Stimulated activated CD4-positive, alpha-beta T cell treated with anti-CD3 and anti-CD28 coated beads, Interleukin-2, amount 100 ng/mL, for 48 hours (primary cell): ENCODE measurements at regions not wholly inside any gene's neighbourhood (a gene's known extent, or its start where the extent isn't known, plus 50 kb on each side); places are given as distances from the start of the nearest gene placed in this dataset.
"Not testable (repeated sequence)": the region's sequence is repeated elsewhere in the genome, so short reads cannot be mapped to it uniquely, and the experiment has no call there.

Experiments used
- DNase-seq, 2 donors: peaks; one replicate each; pipeline ENCODE4 v3.0.0-alpha.2; 2020

DNA sequence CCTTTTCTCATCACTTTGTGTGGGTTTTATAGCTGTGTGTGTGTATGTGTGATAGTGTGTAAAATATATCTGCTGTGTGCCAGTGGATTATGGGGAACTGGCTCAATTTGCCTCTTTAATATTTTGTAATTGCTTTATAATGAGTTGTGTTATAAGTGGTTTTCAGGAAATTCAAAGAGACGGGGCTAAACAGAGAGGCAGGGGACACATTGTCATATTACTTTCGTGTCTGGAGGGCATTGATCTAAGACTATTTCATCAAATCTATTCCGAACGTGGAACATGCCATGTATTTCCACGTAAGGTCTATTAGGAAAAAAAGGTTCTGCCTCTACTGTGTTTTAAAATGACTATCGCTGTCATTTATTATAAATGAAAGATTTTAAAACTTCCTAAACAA lies 793.2 kb upstream of the TMEM132C start:
- DNase-seq = no peak

DNA sequence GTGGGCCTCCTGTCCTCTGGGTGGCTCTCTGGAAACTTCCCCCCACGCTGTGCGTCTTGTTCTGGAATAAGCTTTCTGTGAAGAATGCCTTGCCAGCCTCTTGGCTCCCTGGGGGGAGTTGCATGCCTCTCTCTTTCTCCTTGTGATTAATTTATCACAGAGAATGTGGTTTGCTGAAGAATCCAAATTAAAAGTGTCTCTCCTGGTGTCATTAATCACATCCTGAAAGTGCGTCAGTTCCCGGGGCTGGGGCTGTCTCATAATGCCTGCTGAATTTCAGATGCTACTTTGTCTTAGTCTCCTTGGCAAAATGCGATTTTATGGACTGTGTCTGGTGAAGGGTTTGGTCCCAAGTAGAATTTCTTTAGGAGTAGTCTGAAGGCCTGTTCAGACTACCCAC lies 787.7 kb upstream of the TMEM132C start:
- no peak for DNase-seq

DNA sequence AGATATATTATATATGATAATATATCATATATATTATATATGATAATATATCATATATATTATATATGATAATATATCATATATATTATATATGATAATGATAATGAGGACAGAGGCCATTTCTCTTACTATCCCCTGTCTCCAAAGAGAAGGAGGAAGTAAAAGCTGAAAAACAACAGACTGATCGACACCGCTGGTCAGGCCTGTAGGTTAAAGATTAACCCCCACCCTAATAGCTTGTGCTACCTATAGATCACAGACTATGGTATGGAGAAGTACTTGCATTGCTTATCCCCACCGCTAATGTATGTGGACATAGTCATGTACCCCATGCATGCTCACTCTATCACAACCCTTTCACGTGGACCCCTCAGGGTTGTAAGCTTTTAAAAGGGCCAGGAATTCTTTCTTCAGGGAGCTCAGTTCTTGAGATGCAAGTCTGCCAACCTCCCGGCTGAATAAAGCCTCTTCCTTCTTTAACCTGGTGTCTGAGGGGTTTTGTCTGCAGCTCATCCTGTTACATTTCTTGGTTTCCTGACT lies 786.1 kb upstream of the TMEM132C start:
- no peak for DNase-seq

DNA sequence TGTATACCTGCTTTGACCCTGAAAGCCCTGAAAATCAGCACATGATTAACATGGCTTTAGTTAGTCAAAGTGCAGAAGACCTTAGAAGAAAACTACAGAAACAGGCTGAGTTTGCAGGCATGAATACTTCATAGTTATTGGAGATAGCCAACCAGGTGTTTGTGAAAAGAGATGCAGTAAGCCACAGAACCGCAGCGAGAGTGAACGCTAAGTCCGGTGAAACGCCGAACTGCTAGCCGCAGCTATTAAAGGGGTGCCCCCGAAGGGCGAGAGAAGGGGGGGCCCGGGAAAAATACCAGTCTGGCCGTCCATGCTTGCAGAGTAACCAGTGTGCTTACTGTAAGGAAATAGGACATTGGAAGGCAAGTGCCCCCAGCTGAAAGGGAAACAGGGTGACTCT lies 784.0 kb upstream of the TMEM132C start:
- DNase-seq = no peak

DNA sequence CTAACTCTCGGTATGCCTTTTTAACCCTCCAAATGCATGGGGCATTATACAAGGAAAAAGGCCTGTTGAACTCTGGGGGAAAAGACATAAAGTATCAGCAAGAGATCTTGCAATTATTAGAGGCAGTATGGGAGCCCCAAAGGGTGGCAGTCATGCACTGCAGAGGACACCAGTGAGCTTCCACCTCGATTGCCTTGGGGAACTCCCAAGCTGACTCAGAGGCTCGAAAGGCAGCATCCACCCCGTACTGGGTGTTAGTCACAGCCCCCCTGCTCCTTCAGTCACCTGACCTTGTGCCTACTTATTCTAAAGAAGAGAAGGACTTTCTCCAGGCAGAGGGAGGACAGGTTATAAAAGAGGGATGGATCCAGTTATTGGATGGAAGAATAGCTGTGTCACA lies 781.4 kb upstream of the TMEM132C start:
- no peak for DNase-seq

DNA sequence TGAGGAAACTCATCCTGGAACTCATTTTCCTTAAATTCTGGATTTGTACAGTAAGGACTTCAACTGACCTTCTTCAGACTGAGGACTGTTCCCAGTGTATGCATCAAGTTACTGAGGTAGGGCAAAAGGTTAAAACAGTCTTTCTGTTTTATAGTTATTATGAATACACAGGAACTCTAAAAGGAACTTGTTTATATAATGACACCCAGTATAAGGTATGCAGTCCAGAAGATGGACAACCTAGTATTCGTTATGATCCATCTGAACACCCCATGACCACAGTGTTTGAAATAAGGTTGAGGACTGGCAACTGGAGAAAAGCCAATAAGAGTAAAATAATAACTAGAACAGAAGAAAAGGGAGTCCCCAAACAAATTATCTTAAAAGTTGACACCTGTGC lies 779.9 kb upstream of the TMEM132C start:
- DNase-seq = no peak

DNA sequence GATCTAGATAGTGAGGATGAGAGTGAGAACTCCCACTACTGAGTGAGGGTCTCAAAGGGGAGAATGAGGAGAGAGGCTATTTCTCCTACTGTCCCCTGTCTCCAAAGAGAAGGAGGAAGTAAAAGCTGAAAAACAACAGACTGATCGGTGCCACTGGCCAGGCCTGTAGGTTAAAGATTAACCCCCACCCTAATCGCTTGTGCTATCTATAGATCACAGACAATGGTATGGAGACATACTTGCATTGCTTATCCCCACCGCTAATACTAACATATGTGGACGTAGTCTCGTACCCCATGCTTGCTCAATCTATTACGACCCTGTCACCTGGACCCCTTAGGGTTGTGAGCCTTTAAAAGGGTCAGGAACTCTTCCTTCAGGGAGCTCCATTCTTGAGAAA lies 777.9 kb upstream of the TMEM132C start:
- no peak for DNase-seq

DNA sequence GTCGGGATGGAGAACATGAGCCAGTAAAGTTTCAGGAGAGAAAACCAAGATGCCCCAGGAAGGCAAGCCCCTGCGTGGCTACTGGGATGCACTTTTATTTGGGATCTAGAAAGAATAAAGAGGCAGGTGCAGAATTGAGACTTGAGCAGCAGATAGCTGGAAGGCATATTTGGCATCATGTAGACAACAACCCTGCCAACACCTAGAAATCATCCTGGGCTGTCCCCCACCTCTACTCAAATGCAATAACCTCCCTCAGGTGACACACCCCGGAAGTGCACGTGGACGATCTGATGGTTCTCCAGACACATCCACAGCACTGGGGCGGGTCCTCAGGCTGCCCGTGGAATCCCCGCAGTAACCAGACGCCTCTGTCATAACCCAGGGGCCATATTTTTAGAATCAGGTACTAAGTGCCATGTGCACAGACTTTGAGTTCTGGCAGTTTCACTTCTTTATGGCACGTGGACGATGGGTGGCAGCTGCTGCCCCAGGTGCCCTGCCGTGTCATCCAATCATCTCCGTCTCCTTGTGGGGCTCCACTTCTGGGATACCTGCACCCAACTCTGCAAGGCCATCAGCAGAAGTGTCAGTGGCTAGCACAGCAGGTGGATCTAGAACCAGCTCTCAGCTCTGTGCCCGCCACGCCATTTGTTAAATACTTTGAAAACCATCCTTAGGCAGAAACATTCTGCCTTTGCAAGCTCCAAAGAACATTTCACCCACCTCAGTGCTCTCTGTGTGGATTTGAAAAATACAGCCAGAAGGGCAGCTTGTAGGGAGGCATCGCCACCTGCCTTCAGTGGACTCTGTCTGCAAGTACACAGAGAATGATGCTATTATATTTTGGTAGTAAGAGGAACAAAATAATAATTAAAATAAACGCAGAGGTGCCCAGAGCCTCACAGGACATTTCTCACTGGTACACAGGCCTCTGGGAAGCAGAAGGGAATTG lies 771.7 kb upstream of the TMEM132C start:
- DNase-seq = no peak

DNA sequence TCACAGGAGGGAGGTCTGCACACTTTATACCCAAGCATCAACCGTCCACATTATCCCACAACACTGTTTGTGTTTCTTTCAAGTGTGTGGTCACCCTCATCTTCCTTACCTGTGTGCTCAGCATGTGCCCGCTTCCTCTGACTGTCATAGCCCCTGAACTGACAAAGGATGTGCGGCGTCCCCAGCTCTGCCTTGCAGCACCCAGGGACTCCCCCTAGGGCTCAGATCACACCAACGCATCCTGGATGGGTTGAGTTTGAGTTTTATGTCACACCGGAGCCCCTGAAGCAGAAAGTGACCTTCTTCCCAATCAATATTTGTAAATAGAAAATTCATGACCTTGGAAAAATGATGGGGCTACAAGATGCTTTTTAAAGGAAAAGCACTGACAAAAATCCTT lies 770.7 kb upstream of the TMEM132C start:
- no peak for DNase-seq

DNA sequence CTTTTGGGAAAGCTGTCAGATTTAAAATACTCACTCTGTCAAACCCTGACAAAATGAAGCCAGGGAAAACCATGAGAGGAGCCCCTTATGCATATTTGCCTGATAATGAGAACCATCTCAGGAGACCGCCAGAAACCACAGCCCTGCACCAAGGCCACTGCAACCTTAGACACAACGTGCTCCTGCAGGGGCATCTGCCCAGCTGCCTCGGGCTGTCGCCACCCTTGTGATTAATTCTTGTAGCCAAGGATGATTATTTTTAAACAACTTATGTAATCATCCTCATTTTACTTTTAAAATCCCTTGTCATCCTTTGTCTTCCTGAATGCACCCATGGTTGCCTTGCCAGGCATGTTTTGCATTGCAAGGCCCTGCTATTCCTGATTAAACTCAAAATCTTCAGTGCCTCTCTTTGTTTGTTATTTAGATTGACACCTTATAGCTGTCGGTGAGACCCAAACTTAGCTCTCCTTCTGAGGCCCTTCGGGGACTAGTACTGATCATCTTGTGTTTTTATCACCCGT lies 766.4 kb upstream of the TMEM132C start:
- DNase-seq = no peak

DNA sequence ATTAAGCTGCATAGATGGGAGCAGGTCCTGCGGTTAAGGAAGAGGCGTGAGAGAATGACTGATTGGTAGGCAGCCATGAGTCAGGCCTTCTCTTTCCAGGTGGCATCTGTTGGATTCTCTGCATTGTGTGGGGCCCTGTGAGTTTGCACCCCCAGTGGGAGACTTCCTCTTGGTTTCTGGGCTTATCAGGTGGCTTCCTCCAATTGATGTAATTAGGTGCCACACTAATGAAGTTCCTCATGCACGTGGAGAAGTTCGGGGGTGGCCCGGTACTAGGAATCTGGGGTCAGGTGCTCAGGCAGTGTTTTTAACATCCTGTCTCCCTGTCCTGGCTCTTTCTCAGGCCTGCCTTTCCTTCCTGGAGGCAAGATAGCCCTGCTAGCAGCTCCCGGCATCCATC lies 765.1 kb upstream of the TMEM132C start:
- no peak for DNase-seq

DNA sequence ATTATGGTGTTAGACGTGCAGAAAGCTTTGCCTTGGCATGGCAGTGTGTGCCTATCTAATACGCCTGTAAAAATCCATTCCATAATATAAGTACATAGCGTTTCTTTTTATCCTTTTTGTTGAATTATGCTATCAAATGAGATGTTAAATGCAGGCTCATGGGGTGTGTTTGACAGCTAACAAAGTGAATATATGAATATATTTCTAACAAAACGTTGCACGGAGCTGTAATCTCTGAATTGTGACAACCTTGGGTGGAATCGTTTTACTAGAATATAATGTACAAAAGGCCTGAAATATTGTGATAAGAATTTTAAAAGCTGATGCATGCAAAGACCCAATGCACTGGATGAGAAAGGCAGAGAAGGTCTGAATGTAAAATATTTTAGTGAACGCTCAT lies 763.7 kb upstream of the TMEM132C start:
- no peak for DNase-seq

DNA sequence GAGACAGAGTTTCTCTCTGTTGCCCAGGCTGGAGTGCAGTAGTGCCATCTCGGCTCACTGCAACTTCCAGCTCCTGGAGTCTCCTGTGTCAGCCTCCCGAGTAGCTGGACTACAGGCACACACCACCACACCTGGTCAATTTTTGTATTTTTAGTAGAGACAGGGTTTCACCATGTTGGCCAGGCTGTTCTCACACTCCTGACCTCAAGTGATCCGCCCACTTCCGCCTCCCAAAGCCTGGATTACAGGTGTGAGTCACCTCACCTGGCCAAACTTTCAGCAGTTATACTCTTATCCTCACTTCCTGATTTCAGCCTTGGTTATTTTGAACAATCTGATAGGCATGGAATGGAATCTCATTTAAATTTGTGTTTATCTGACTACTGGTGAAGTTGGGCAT lies 763.0 kb upstream of the TMEM132C start:
- DNase-seq = not testable (repeated sequence)

DNA sequence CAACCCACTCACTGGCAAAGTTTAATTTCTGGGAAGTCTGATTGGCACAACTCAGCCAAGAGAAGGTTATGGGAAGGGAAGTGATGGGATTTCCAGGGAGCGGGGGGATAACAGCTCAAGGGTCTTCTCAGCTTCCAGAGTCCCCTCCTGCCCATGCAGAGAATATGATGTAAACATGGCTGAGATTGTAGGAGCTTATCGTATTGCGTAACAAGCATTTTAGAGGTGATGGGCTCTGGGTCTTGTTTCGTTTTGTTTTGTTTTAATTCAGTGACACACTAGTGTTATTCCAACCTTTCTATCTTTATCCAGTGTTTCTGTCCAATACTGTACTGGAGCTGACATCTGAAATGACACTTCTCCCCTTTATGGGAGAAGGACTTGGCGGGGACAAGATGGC lies 762.1 kb upstream of the TMEM132C start:
- no peak for DNase-seq

DNA sequence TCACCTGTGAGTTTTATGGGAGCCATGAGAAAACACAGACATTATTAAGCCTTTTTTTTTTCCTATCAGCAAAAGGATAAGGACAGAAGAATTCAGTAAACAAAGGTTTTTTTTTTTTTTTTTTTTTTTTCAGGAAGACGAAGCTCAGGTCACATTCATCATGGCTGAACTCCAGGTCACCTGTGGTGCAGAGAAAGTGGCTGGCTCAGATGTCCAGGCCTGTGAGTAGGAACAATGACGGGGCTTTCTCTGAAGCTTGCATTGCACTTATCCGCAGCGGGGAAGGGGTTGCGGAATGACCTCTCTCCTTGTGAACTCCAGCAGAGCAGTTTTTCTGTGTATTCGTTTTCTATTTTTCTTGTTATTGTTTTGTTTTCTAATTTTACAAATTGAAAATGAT lies 759.6 kb upstream of the TMEM132C start:
- no peak for DNase-seq

DNA sequence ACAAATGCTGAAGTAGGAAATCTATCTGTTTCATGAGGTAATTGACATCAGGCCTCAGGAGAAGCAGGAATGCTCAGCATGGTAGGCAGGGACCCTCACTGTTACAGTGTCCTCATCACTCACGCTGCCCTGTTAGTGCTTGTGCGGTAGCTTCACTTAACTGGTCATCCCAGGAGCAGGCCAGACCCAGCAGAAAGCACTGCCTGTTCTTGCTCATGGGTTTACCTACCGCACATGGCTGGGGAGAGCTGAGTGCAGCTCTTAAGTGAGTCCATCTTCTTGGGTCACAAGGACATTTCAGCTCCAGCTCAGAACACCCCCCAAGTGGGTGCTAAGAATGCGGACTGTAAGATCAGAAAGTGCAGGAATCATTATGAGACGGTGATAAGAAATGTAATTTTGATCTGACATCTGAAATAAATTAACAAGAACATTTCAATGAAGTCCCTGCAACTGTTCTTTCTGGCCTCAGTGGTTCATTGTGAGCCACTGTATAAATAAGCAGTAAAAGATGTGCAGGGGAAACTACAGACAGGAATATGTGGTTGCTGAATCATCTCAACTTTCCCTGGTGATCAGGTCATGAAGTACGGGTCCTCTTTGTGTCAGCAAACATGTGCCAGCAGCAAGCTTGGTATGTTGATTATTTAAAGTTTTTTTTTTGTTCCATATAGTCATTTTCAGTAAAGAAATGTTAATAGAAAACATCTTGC lies 757.7 kb upstream of the TMEM132C start:
- no peak for DNase-seq

DNA sequence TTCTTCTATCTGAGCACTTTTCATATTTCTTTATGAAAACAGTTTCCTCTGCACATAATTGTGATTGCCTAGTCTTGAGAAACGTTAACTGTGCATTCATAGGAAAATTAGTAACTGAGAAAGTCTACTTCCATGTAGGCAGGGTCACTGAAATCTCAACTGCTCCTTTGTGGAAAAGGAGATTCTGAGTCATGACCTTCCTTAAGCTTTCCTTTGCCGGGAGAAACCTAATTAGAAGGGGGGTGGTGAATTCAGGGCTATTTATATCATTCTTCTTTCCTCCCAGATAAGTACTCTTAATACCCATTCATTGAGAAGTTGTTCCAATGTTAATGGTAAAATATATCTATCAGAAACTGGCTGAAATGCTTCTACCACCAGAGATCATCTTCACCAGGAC lies 751.0 kb upstream of the TMEM132C start:
- DNase-seq = no peak

DNA sequence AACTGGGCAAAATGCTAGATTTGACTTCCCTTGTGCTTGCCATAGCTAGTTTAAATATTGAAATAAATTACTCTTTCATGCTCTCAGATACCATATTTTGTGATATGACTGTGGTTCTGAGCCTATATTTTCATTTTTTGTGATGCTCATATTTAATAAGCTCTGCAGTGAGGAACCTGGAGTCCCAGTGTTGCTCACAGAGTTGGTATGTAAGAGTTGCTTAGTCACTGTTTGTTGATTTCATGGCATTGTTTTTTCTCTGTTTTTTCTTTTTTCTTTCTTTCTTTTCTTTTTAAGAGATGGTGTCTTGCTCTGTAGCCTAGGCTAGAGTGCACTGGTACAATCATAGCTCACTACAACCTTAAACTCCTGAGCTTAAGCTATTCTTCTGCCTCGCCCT lies 750.5 kb upstream of the TMEM132C start:
- DNase-seq = no peak

DNA sequence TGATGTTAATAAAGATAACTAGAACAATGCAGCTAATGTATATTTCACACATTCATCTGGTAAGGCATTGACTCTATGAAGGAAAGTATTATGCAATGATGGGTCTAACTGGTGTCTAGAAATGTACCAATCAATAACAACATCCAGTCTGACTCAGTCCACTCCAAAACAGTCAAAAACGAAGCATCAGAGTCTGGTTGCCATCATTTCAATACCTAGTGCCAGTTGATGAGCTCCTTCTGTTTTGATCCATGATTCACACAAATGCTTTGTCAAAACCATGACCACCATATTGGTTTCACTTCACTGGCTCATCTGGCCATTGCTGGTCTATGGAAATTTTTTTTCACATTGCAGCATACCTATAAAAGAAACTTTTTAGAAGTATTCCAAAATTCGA lies 747.2 kb upstream of the TMEM132C start:
- no peak for DNase-seq

DNA sequence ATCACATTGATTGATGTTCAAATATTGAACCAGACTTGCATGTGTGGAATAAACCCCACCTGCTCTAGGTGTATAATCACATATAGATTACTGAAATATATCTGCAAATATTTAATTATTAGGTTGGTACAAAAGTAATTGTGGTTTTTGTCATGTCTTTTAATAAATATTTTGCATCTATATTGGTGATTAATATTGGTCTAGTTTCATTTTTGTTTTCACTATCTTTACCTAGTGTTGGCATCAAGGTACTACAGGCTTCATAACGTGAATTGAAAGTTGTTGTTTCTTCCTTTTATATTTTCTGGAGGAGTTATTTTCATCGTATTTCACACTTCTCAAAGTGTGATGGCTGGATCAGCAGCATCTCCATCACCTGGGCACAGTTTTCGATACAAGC lies 740.0 kb upstream of the TMEM132C start:
- no peak for DNase-seq

DNA sequence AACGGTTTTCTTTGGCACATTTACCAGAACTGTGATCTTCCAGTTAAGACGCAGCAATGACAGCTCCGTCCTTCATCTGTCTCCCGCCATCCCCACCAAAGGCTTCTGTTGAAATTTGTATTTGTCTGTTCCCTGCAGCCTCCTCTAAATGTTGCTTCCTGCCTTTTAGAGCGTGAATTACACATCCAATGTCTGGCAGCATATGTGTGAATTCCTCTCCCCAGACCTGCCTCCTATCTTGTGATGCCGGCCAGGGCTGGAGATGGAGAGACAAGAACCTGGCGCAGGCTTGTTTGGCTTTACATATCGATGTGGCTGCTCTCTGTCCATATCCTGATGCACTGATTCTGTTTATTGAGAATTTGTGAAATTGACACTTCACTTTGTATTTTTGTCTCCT lies 738.4 kb upstream of the TMEM132C start:
- DNase-seq = no peak

DNA sequence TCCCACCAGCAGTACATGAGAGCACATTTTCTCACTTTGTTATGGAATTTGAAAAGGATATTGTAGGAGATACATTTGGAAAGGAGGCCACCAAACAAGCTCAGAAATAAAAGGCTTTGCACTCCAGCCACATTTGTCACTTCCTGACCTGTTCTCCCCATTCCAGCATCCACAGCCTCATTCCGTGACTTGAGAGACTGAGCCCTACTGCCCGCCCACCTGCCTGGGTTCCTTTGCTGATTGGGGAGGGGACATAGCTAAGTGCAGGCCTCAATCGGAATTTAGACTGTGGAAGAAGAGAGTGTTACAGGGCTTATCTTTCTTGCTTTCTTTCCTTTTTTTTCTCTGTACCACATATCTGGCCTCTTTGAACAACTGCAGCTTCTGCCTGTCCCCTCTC lies 735.4 kb upstream of the TMEM132C start:
- DNase-seq = no peak

DNA sequence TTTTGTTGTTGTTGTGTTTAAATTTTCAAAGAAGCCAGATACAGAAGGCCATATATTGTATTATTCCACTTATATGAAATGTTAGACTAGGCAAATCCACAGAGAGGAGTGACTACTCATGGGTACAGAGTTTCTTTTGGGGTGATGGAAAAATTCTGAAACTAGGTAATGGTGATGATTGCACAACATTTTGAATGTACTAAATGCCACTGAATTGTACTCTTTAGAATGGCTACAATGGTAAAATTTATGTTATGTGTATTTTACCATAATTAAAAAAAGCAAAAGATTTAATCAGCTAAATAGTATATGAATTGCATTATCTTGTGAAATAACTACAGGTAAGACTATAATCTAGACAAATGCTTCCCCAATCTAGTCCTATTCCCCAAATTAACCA lies 733.6 kb upstream of the TMEM132C start:
- no peak for DNase-seq
